ENCODE measurements at regions not wholly inside any gene's neighbourhood (a gene's known extent, or its start where the extent isn't known, plus 50 kb on each side); places are given as distances from the start of the nearest gene placed in this dataset.

- TF ChIP-seq, protein P1, sequence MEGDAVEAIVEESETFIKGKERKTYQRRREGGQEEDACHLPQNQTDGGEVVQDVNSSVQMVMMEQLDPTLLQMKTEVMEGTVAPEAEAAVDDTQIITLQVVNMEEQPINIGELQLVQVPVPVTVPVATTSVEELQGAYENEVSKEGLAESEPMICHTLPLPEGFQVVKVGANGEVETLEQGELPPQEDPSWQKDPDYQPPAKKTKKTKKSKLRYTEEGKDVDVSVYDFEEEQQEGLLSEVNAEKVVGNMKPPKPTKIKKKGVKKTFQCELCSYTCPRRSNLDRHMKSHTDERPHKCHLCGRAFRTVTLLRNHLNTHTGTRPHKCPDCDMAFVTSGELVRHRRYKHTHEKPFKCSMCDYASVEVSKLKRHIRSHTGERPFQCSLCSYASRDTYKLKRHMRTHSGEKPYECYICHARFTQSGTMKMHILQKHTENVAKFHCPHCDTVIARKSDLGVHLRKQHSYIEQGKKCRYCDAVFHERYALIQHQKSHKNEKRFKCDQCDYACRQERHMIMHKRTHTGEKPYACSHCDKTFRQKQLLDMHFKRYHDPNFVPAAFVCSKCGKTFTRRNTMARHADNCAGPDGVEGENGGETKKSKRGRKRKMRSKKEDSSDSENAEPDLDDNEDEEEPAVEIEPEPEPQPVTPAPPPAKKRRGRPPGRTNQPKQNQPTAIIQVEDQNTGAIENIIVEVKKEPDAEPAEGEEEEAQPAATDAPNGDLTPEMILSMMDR (IDR thresholded peaks at IDR 0.05) = no peak
- TF ChIP-seq EZH2 (IDR thresholded peaks at IDR 0.05) (no peak), EZH2phosphoT487 (IDR thresholded peaks at IDR 0.05) (no peak)
Measured at GRCh38 chr4:152240232-152240631, 295.7 kb downstream of the FBXW7 start.
